ENCODE measurements at regions not wholly inside any gene's neighbourhood (a gene's known extent, or its start where the extent isn't known, plus 50 kb on each side); places are given as distances from the start of the nearest gene placed in this dataset.
A peak's percentile ranks its signal among the peaks of the same experiment; 100 is the strongest.

GRCh38 chr13:76336889-76337844 lies 549.0 kb downstream of the KCTD12 start:
- TF ChIP-seq CTCF (IDR thresholded peaks at IDR 0.05; ENCODE audit: unreplicated experiment in 3 of 3), result no peak
- no peaks in the 10 kb centered on the region for H3K27me3 Mint-ChIP-seq (ENCODE audit: low read depth)
- no peaks in the 10 kb centered on the region for H3K36me3 Mint-ChIP-seq (ENCODE audit: low read depth)
- no peak overlapping the region for H3K27ac Mint-ChIP-seq
- no peak overlapping the region for H3K4me3 Mint-ChIP-seq
- peaks cover 14% of the 10 kb centered on the region for H3K4me1 Mint-ChIP-seq
- H3K9me3 Mint-ChIP-seq, result peaks cover 7% of the 10 kb centered on the region

GRCh38 chr13:76335463-76335862 lies 550.7 kb downstream of the KCTD12 start:
- H3K9me3 Mint-ChIP-seq, result no peaks in the 10 kb centered on the region
- H3K36me3 Mint-ChIP-seq (ENCODE audit: low read depth), result no peaks in the 10 kb centered on the region
- H3K4me3 Mint-ChIP-seq, result no peak overlapping the region
- H3K4me1 Mint-ChIP-seq, result peaks cover 29% of the 10 kb centered on the region
- no peak overlapping the region for H3K27ac Mint-ChIP-seq
- no peaks in the 10 kb centered on the region for H3K27me3 Mint-ChIP-seq (ENCODE audit: low read depth)
- TF ChIP-seq CTCF (IDR thresholded peaks at IDR 0.05; ENCODE audit: unreplicated experiment in 3 of 3), result no peak

GRCh38 chr13:76331943-76332712 lies 554.1 kb downstream of the KCTD12 start:
- Mint-ChIP-seq H3K4me3 (peak overlapping the region in 1 of 3 experiments; percentile 1), H3K27ac (peak overlapping the region; percentile 48 to 64 (median 48)), H3K27me3 (ENCODE audit: low read depth) (no peaks in the 10 kb centered on the region), H3K9me3 (no peaks in the 10 kb centered on the region), H3K36me3 (ENCODE audit: low read depth) (no peaks in the 10 kb centered on the region), H3K4me1 (peaks cover 37% of the 10 kb centered on the region)
- TF ChIP-seq CTCF (IDR thresholded peaks at IDR 0.05; ENCODE audit: unreplicated experiment in 3 of 3), result no peak

GRCh38 chr13:76330761-76331160 lies 555.4 kb downstream of the KCTD12 start:
- Mint-ChIP-seq H3K4me1 (peaks cover 37% of the 10 kb centered on the region), H3K36me3 (ENCODE audit: low read depth) (no peaks in the 10 kb centered on the region), H3K27ac (peak overlapping the region in 2 of 3 experiments; percentile 64 to 78), H3K9me3 (no peaks in the 10 kb centered on the region), H3K4me3 (no peak overlapping the region), H3K27me3 (ENCODE audit: low read depth) (no peaks in the 10 kb centered on the region)
- TF ChIP-seq CTCF (IDR thresholded peaks at IDR 0.05; ENCODE audit: unreplicated experiment in 3 of 3), result no peak

GRCh38 chr13:76329866-76330580 lies 556.2 kb downstream of the KCTD12 start:
- Mint-ChIP-seq H3K9me3 (no peaks in the 10 kb centered on the region), H3K27ac (peak overlapping the region; percentile 40 to 78 (median 64)), H3K4me1 (peaks cover 37% of the 10 kb centered on the region), H3K36me3 (ENCODE audit: low read depth) (no peaks in the 10 kb centered on the region), H3K4me3 (no peak overlapping the region), H3K27me3 (ENCODE audit: low read depth) (no peaks in the 10 kb centered on the region)
- no peak for TF ChIP-seq CTCF (IDR thresholded peaks at IDR 0.05; ENCODE audit: unreplicated experiment in 3 of 3)
